Astrocyte (in vitro differentiated cells and primary cell): ENCODE measurements at regions not wholly inside any gene's neighbourhood (a gene's known extent, or its start where the extent isn't known, plus 50 kb on each side); places are given as distances from the start of the nearest gene placed in this dataset.
A peak's percentile ranks its signal among the peaks of the same experiment; 100 is the strongest.

Source experiments
- DNase-seq: peaks from one replicate; pipeline ENCODE4 v3.0.0-alpha.2; 2010; ENCODE audit warnings: low read depth
- FAIRE-seq: peaks from 2 replicates; lab custom pipeline; 2011; peaks lifted over from hg19 to GRCh38; lab: Jason Lieb, UNC
- H2AFZ ChIP-seq: 2 replicates; pipeline ENCODE4 v1.6.0; 2012; ENCODE audit warnings: low read depth, low read length, inconsistent platforms
- H3K27ac ChIP-seq: 2 replicates; pipeline ENCODE4 v1.5.1; 2011; ENCODE audit warnings: low read depth, low read length, inconsistent platforms
- H3K27me3 ChIP-seq: 2 replicates; pipeline ENCODE4 v1.6.0; 2011; ENCODE audit warnings: low read length, inconsistent platforms; ENCODE audit not compliant: insufficient read depth
- H3K36me3 ChIP-seq: 2 replicates; pipeline ENCODE4 v1.5.1; 2011; ENCODE audit warnings: low read length, inconsistent platforms; ENCODE audit not compliant: insufficient read depth
- H3K4me1 ChIP-seq: 2 replicates; pipeline ENCODE4 v1.5.1; 2011; ENCODE audit warnings: low read length, inconsistent platforms; ENCODE audit not compliant: insufficient read depth
- H3K4me2 ChIP-seq: 2 replicates; pipeline ENCODE4 v1.6.0; 2012; ENCODE audit warnings: low read length, inconsistent platforms
- H3K4me3 ChIP-seq: 2 replicates; pipeline ENCODE4 v1.5.1; 2011; ENCODE audit warnings: low read depth, mild to moderate bottlenecking, low read length, inconsistent platforms; ENCODE audit not compliant: insufficient read depth
- H3K79me2 ChIP-seq: 2 replicates; pipeline ENCODE4 v1.6.0; 2012; ENCODE audit warnings: mild to moderate bottlenecking, low read length, inconsistent platforms; ENCODE audit not compliant: insufficient read depth
- H3K9ac ChIP-seq: 2 replicates; pipeline ENCODE4 v1.6.0; 2012; ENCODE audit warnings: mild to moderate bottlenecking, low read length, inconsistent platforms
- H3K9me3 ChIP-seq: 2 replicates; pipeline ENCODE4 v1.5.1; 2012; ENCODE audit warnings: low read depth, mild to moderate bottlenecking, low read length, inconsistent platforms; ENCODE audit not compliant: insufficient read depth
- H4K20me1 ChIP-seq: 2 replicates; pipeline ENCODE4 v1.6.0; 2012; ENCODE audit warnings: low read length, inconsistent platforms; ENCODE audit not compliant: insufficient read depth
- H3K27ac Mint-ChIP-seq: one replicate; pipeline ENCODE4 v1.8.0; 2021; ENCODE audit warnings: mild to moderate bottlenecking, mixed read lengths; ENCODE audit not compliant: unreplicated experiment
- H3K27me3 Mint-ChIP-seq: one replicate; pipeline ENCODE4 v1.8.0; 2021; ENCODE audit warnings: low read depth, mixed read lengths; ENCODE audit not compliant: unreplicated experiment
- H3K36me3 Mint-ChIP-seq: one replicate; pipeline ENCODE4 v1.8.0; 2021; ENCODE audit warnings: low read depth, mixed read lengths; ENCODE audit not compliant: unreplicated experiment
- H3K4me1 Mint-ChIP-seq: one replicate; pipeline ENCODE4 v1.8.0; 2021; ENCODE audit warnings: low read depth, mixed read lengths; ENCODE audit not compliant: unreplicated experiment
- H3K4me3 Mint-ChIP-seq: one replicate; pipeline ENCODE4 v1.8.0; 2021; ENCODE audit warnings: mild to moderate bottlenecking, moderate library complexity, mixed read lengths; ENCODE audit not compliant: unreplicated experiment
- H3K9me3 Mint-ChIP-seq: one replicate; pipeline ENCODE4 v1.8.0; 2021; ENCODE audit warnings: mild to moderate bottlenecking, mixed read lengths; ENCODE audit not compliant: unreplicated experiment
- CTCF ChIP-seq: IDR thresholded peaks from 2 replicates; pipeline ENCODE4 v1.5.1; 2011; ENCODE audit warnings: low read depth, mild to moderate bottlenecking, inconsistent platforms, low read length, moderate library complexity; ENCODE audit not compliant: insufficient read depth
- EZH2 ChIP-seq: IDR thresholded peaks from 2 replicates; pipeline ENCODE4 v1.6.1; 2012; ENCODE audit warnings: mild to moderate bottlenecking, low read length, inconsistent platforms; ENCODE audit not compliant: insufficient read depth

GRCh38 chr4:110970642-110971041, 347.8 kb upstream of the PITX2 start:
- no peaks in the 10 kb centered on the region for H3K9me3 ChIP-seq
- Mint-ChIP-seq H3K4me1 (peaks cover 13% of the 10 kb centered on the region), H3K9me3 (no peaks in the 10 kb centered on the region), H3K4me3 (no peak overlapping the region), H3K36me3 (no peaks in the 10 kb centered on the region), H3K27me3 (peaks cover 2% of the 10 kb centered on the region), H3K27ac (no peak overlapping the region)
- no peaks in the 10 kb centered on the region for H3K36me3 ChIP-seq
- no peaks in the 10 kb centered on the region for H3K79me2 ChIP-seq
- H3K27ac ChIP-seq = no peak overlapping the region
- H3K4me3 ChIP-seq = no peak overlapping the region
- H3K4me2 ChIP-seq = no peak overlapping the region
- H3K4me1 ChIP-seq = no peaks in the 10 kb centered on the region
- no peak overlapping the region for H2AFZ ChIP-seq
- peak; percentile 5 for DNase-seq
- no peaks in the 10 kb centered on the region for H4K20me1 ChIP-seq
- H3K9ac ChIP-seq = no peak overlapping the region
- H3K27me3 ChIP-seq = no peaks in the 10 kb centered on the region
- TF ChIP-seq EZH2 (no peak), CTCF (peak; percentile 39)
- FAIRE-seq = no peak

DNA sequence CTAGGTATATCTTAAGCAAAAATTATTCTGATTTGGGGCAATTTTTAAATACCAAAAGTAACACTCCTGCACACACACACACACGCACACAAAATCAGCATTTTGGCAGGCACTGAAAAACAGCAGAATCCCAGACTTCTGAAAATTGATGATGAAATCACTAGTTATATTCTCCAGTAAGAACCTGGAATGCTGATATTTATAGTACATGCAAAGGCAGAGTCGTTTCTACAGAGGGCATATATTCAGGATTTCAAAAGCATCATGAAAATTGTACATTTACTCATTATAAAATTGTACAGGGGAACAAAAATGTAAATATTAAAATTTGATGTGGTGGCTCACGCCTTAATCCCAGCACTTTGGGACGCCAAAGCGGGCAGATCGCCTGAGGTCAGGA, 352.5 kb upstream of the PITX2 start:
- no peak overlapping the region for H3K27ac ChIP-seq
- DNase-seq (no peak), FAIRE-seq (no peak)
- no peak overlapping the region for H3K4me3 ChIP-seq
- H3K27ac Mint-ChIP-seq = peak overlapping the region; percentile 9
- H3K4me1 ChIP-seq = no peaks in the 10 kb centered on the region
- no peak overlapping the region for H2AFZ ChIP-seq
- TF ChIP-seq EZH2 = no peak
- no peaks in the 10 kb centered on the region for H3K27me3 ChIP-seq
- H3K9me3 ChIP-seq = no peaks in the 10 kb centered on the region
- H3K27me3 Mint-ChIP-seq = peaks cover 2% of the 10 kb centered on the region
- H3K36me3 ChIP-seq = no peaks in the 10 kb centered on the region
- H3K79me2 ChIP-seq = no peaks in the 10 kb centered on the region
- H3K4me2 ChIP-seq = no peak overlapping the region
- H3K4me3 Mint-ChIP-seq = no peak overlapping the region
- H3K9me3 Mint-ChIP-seq = no peaks in the 10 kb centered on the region
- no peaks in the 10 kb centered on the region for H3K36me3 Mint-ChIP-seq
- no peaks in the 10 kb centered on the region for H3K4me1 Mint-ChIP-seq
- no peak overlapping the region for H3K9ac ChIP-seq
- H4K20me1 ChIP-seq = no peaks in the 10 kb centered on the region

DNA sequence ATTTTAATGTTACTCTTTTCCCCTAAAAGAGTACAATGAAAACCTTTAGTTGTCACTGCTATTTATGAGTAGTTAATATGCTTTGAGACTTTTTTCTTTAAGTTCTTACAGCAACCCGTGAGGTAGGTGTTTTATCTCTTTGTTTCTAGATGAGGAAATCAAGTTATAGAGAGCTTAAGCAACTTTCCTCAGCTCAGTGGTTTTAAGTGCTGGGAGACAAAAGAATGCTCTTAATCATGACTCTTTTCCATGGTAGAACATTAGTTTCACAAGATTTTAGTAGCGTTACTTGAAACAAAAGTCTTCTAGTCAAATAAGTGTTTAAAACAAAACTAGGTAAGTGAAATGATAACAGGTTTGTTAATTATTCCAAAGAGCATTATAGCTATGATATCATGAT, 354.7 kb upstream of the PITX2 start:
- Mint-ChIP-seq H3K27ac (no peak overlapping the region), H3K4me3 (no peak overlapping the region), H3K27me3 (no peaks in the 10 kb centered on the region), H3K4me1 (no peaks in the 10 kb centered on the region), H3K36me3 (no peaks in the 10 kb centered on the region), H3K9me3 (no peaks in the 10 kb centered on the region)
- no peak for DNase-seq
- Histone ChIP-seq H3K79me2 (no peaks in the 10 kb centered on the region), H3K9ac (no peak overlapping the region), H2AFZ (no peak overlapping the region), H3K27ac (no peak overlapping the region), H3K4me1 (no peaks in the 10 kb centered on the region), H4K20me1 (no peaks in the 10 kb centered on the region), H3K27me3 (no peaks in the 10 kb centered on the region), H3K4me2 (no peak overlapping the region), H3K9me3 (no peaks in the 10 kb centered on the region), H3K36me3 (no peaks in the 10 kb centered on the region), H3K4me3 (no peak overlapping the region)
- FAIRE-seq = no peak
- TF ChIP-seq EZH2 = no peak
- TF ChIP-seq CTCF = no peak
